Left ventricle myocardium inferior (tissue), 1 donor: ENCODE measurements at regions not wholly inside any gene's neighbourhood (a gene's known extent, or its start where the extent isn't known, plus 50 kb on each side); places are given as distances from the start of the nearest gene placed in this dataset.

Experiments
- DNase-seq: peaks from one replicate; pipeline ENCODE4 v3.0.0-alpha.2; 2020
- H3K27ac ChIP-seq: fragments of 200-600 bp; replicated peaks from 2 replicates; pipeline ENCODE4 v1.8.0; 2021
- H3K27me3 ChIP-seq: fragments of 200-600 bp; 2 replicates; pipeline ENCODE4 v1.8.0; 2021; ENCODE audit warnings: low read depth
- H3K36me3 ChIP-seq: fragments of 200-600 bp; 2 replicates; pipeline ENCODE4 v1.8.0; 2021
- H3K4me1 ChIP-seq: fragments of 200-600 bp; 2 replicates; pipeline ENCODE4 v1.8.0; 2021
- H3K4me3 ChIP-seq: fragments of 200-600 bp; 2 replicates; pipeline ENCODE4 v1.8.0; 2021; ENCODE audit warnings: mild to moderate bottlenecking, moderate library complexity
- H3K9me3 ChIP-seq: fragments of 200-600 bp; replicated peaks from 2 replicates; pipeline ENCODE4 v1.8.0; 2021
- CTCF ChIP-seq: fragments of 200-600 bp; IDR thresholded peaks from 2 replicates; pipeline ENCODE4 v1.8.0; 2021; ENCODE audit warnings: antibody characterized with exemption, mild to moderate bottlenecking, borderline replicate concordance
- intact Hi-C: fragments of 100-400 bp; cut with micrococcal nuclease; formaldehyde crosslinking; loops from one replicate; pipeline ENCODE4 v1.11.0; 2022
- donor health status: DM: no; HTN: yes; CAD: no; lungs with severe emphysema.

- no peak overlapping the region for H3K4me3 ChIP-seq
- H3K9me3 ChIP-seq, result no peaks in the 10 kb centered on the region
- H3K27me3 ChIP-seq, result no peaks in the 10 kb centered on the region
- TF ChIP-seq CTCF, result no peak
- intact Hi-C loops, result no loop called here
- H3K4me1 ChIP-seq, result no peaks in the 10 kb centered on the region
- H3K36me3 ChIP-seq, result no peaks in the 10 kb centered on the region
- no peak for DNase-seq
- no peak overlapping the region for H3K27ac ChIP-seq
Observed at GRCh38 chr1:228999446-229000170, 264.3 kb downstream of the RHOU start.

GRCh38 chr1:229000187-229000586, 264.9 kb downstream of the RHOU start:
- intact Hi-C loops, result no loop called here
- Histone ChIP-seq H3K27ac (no peak overlapping the region), H3K4me1 (no peaks in the 10 kb centered on the region), H3K4me3 (no peak overlapping the region), H3K27me3 (no peaks in the 10 kb centered on the region), H3K9me3 (no peaks in the 10 kb centered on the region), H3K36me3 (no peaks in the 10 kb centered on the region)
- no peak for TF ChIP-seq CTCF
- DNase-seq, result no peak

- Histone ChIP-seq H3K4me3 (no peak overlapping the region), H3K27me3 (no peaks in the 10 kb centered on the region), H3K9me3 (no peaks in the 10 kb centered on the region), H3K27ac (no peak overlapping the region), H3K36me3 (no peaks in the 10 kb centered on the region), H3K4me1 (no peaks in the 10 kb centered on the region)
- DNase-seq, result no peak
- no peak for TF ChIP-seq CTCF
- intact Hi-C loops, result no loop called here
Observed at GRCh38 chr1:229001467-229002011, 266.3 kb downstream of the RHOU start.

DNA sequence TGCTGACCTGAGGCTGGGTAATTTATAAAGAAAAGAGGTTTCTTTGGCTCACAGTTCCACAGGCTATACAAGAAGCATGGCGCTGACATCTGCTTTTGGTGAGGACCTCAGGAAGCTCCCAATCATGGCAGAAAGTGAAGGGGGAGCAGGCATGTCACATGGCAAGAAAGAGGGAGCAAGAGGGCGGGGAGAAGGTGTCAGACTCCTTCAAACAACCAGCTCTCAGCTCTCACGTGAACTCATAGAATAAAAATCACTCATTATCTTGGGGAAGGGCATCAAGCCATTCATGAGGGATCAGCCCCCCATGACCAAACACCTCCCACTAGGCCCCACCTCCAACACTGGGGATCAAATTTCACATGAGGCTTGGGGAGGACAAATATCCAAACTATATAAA, 266.8 kb downstream of the RHOU start:
- Histone ChIP-seq H3K9me3 (no peaks in the 10 kb centered on the region), H3K27me3 (peaks cover under 1% of the 10 kb centered on the region), H3K36me3 (no peaks in the 10 kb centered on the region), H3K4me3 (no peak overlapping the region), H3K27ac (no peak overlapping the region), H3K4me1 (no peaks in the 10 kb centered on the region)
- intact Hi-C loops, result no loop called here
- DNase-seq, result no peak
- no peak for TF ChIP-seq CTCF

DNA sequence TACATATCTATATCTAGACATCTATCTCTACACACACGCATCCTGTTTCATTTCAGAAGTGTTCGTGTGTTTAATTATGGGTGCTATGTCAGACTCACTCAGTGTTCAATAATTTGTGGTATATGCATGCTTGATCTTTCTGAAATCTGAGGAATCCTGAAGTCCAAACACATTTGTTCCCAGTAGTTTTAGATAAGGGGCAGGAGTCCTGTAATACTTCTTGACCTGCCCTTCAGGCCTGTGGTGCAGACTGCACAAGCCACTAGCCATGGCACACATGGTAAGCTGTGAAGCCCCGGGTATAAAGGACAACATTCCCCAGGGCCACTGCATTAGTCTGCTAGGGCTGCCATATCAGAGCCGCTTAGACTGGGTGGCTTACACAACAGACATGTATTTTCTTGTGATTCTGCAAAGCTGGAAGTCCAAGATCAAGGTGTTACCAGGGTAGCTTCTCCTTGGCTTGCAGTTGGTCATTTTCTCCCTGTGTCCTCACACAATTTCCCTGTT, 267.2 kb downstream of the RHOU start:
- no peaks in the 10 kb centered on the region for H3K4me1 ChIP-seq
- no peak for DNase-seq
- no peak for TF ChIP-seq CTCF
- no peaks in the 10 kb centered on the region for H3K9me3 ChIP-seq
- intact Hi-C loops, result no loop called here
- H3K36me3 ChIP-seq, result no peaks in the 10 kb centered on the region
- no peak overlapping the region for H3K4me3 ChIP-seq
- peaks cover 5% of the 10 kb centered on the region for H3K27me3 ChIP-seq
- no peak overlapping the region for H3K27ac ChIP-seq
